RCC 7860 (cell line): ENCODE measurements at regions not wholly inside any gene's neighbourhood (a gene's known extent, or its start where the extent isn't known, plus 50 kb on each side); places are given as distances from the start of the nearest gene placed in this dataset.
"Not testable (repeated sequence)": the region's sequence is repeated elsewhere in the genome, so short reads cannot be mapped to it uniquely, and the experiment has no call there.

ENCODE experiments used
- DNase-seq: peaks from one replicate; pipeline ENCODE4 v3.0.0-alpha.2; 2015; ENCODE audit warnings: low spot score
- FAIRE-seq: peaks from 2 replicates; lab custom pipeline; 2012; peaks lifted over from hg19 to GRCh38; lab: Jason Lieb, UNC

- no peak for DNase-seq
- no peak for FAIRE-seq
Measured at GRCh38 chr20:39752262-39752876, 790.2 kb downstream of the DHX35 start.

GRCh38 chr20:39751557-39752137, 789.5 kb downstream of the DHX35 start:
- FAIRE-seq (no peak), DNase-seq (no peak)

GRCh38 chr20:39745380-39745779, 783.2 kb downstream of the DHX35 start:
- DNase-seq (no peak), FAIRE-seq (no peak)

GRCh38 chr20:39738651-39739050, 776.5 kb downstream of the DHX35 start:
- FAIRE-seq, result no peak
- DNase-seq, result no peak

GRCh38 chr20:39736434-39737327, 774.5 kb downstream of the DHX35 start:
- DNase-seq (no peak), FAIRE-seq (no peak)

- not testable (repeated sequence) for FAIRE-seq
Measured at GRCh38 chr20:39725513-39725912, 763.4 kb downstream of the DHX35 start.

GRCh38 chr20:39719293-39719692, 757.1 kb downstream of the DHX35 start:
- FAIRE-seq, result no peak
- no peak for DNase-seq

More at GRCh38 chr20:39725513-39725912, 763.4 kb downstream of the DHX35 start:
- not testable (repeated sequence) for DNase-seq

GRCh38 chr20:39717936-39718335, 755.8 kb downstream of the DHX35 start:
- FAIRE-seq (no peak), DNase-seq (no peak)

- FAIRE-seq (no peak), DNase-seq (peak; percentile 26)
Measured at GRCh38 chr20:39716796-39717341, 754.7 kb downstream of the DHX35 start.

GRCh38 chr20:39713076-39713840, 751.1 kb downstream of the DHX35 start:
- FAIRE-seq, result no peak
- no peak for DNase-seq

- FAIRE-seq, result no peak
- DNase-seq, result no peak
Measured at GRCh38 chr20:39706184-39706663, 744.1 kb downstream of the DHX35 start.

- FAIRE-seq (no peak), DNase-seq (no peak)
Measured at GRCh38 chr20:39705032-39705431, 742.9 kb downstream of the DHX35 start.

- DNase-seq, FAIRE-seq: not testable (repeated sequence)
Measured at GRCh38 chr20:39703357-39703756, 741.2 kb downstream of the DHX35 start.

GRCh38 chr20:39702701-39703349, 740.7 kb downstream of the DHX35 start:
- no peak for DNase-seq
- no peak for FAIRE-seq

- no peak for DNase-seq
- FAIRE-seq, result no peak
Measured at GRCh38 chr20:39700528-39700927, 738.4 kb downstream of the DHX35 start.

GRCh38 chr20:39699166-39699725, 737.1 kb downstream of the DHX35 start:
- FAIRE-seq, result no peak
- no peak for DNase-seq

GRCh38 chr20:39698752-39699151, 736.6 kb downstream of the DHX35 start:
- FAIRE-seq (no peak), DNase-seq (no peak)

GRCh38 chr20:39691151-39691862, 729.2 kb downstream of the DHX35 start:
- FAIRE-seq (no peak), DNase-seq (no peak)

GRCh38 chr20:39676857-39677391, 714.8 kb downstream of the DHX35 start:
- FAIRE-seq, result no peak
- DNase-seq, result peak; percentile 19
